ENCODE measurements at regions not wholly inside any gene's neighbourhood (a gene's known extent, or its start where the extent isn't known, plus 50 kb on each side); places are given as distances from the start of the nearest gene placed in this dataset.
"Not testable (repeated sequence)": the region's sequence is repeated elsewhere in the genome, so short reads cannot be mapped to it uniquely, and the experiment has no call there.

- no peak overlapping the region for H3K4me3 ChIP-seq
- H3K27ac ChIP-seq, result no peak overlapping the region
- no peaks in the 10 kb centered on the region for H3K9me3 ChIP-seq (ENCODE audit: low read depth, low read length)
- no peak for DNase-seq (ENCODE audit: low read depth, low spot score)
- no peaks in the 10 kb centered on the region for H3K36me3 ChIP-seq (ENCODE audit: insufficient read depth, low read length)
- H3K9ac ChIP-seq (ENCODE audit: insufficient read length), result no peak overlapping the region
- TF ChIP-seq EZH2 (IDR thresholded peaks at IDR 0.05) (no peak), FOXP2 (optimal IDR thresholded peaks at IDR 0.05; ENCODE audit: control extremely low read depth, extremely low read length, insufficient read depth) (no peak), POLR2AphosphoS5 (IDR thresholded peaks at IDR 0.05; ENCODE audit: borderline replicate concordance, low read depth, low read length) (no peak)
Observed at GRCh38 chr7:3162289-3162688, 118.6 kb upstream of the CARD11 start.

DNA sequence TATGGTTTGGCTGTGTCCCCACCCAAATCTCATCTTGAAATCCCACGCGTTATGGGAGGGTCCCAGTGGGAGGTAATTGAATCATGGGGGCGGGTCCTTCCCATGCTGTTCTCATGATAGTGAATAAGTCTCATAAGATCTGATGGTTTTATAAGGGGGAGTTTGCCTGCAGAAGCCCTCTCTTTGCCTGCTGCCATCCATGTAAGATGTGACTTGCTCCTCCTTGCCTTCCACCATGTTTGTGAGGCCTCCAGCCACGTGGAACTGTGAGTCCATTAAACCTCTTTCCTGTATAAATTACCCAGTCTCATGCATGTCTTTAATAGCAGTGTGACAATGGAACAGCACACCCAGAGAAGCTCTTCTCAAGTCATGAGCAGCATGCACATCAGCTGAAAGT, 119.1 kb upstream of the CARD11 start:
- not testable (repeated sequence) for H3K36me3 ChIP-seq (ENCODE audit: insufficient read depth, low read length); H3K9me3 ChIP-seq (ENCODE audit: low read depth, low read length); H3K4me3 ChIP-seq; H3K9ac ChIP-seq (ENCODE audit: insufficient read length); DNase-seq (ENCODE audit: low read depth, low spot score); H3K27ac ChIP-seq

DNA sequence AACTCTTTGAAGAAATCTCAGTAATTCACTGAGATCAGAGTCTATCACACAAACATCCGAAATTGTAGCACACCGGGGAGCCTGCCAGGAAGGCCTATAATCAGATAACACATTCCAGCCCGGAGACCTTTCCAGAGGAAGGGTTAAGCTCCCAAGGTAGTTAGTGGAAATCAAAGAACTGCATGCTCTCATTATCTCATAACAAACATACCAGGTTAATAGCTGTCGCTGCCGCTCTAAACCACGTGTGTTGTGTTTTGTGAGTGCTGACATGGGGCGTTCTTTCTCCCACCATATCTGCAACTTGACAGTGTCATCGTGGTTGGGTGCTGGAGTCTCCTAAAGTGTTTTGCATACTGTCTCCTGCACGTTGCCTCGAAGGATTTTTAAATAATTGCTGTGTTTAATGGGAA, 120.7 kb upstream of the CARD11 start:
- no peaks in the 10 kb centered on the region for H3K9me3 ChIP-seq (ENCODE audit: low read depth, low read length)
- no peak for TF ChIP-seq EZH2 (IDR thresholded peaks at IDR 0.05)
- no peak for TF ChIP-seq POLR2AphosphoS5 (IDR thresholded peaks at IDR 0.05; ENCODE audit: borderline replicate concordance, low read depth, low read length)
- TF ChIP-seq FOXP2 (optimal IDR thresholded peaks at IDR 0.05; ENCODE audit: control extremely low read depth, extremely low read length, insufficient read depth), result no peak
- H3K27ac ChIP-seq, result no peak overlapping the region
- H3K9ac ChIP-seq (ENCODE audit: insufficient read length), result no peak overlapping the region
- DNase-seq (ENCODE audit: low read depth, low spot score), result no peak
- peak overlapping the region; percentile 30; the same call in 1 of the 2 replicates for H3K4me3 ChIP-seq
- no peaks in the 10 kb centered on the region for H3K36me3 ChIP-seq (ENCODE audit: insufficient read depth, low read length)

- Histone ChIP-seq H3K4me3 (no peak overlapping the region), H3K9ac (ENCODE audit: insufficient read length) (no peak overlapping the region), H3K36me3 (ENCODE audit: insufficient read depth, low read length) (no peaks in the 10 kb centered on the region), H3K27ac (no peak overlapping the region), H3K9me3 (ENCODE audit: low read depth, low read length) (no peaks in the 10 kb centered on the region)
- TF ChIP-seq EZH2 (IDR thresholded peaks at IDR 0.05), result no peak
- no peak for TF ChIP-seq FOXP2 (optimal IDR thresholded peaks at IDR 0.05; ENCODE audit: control extremely low read depth, extremely low read length, insufficient read depth)
- TF ChIP-seq POLR2AphosphoS5 (IDR thresholded peaks at IDR 0.05; ENCODE audit: borderline replicate concordance, low read depth, low read length), result no peak
- DNase-seq (ENCODE audit: low read depth, low spot score), result no peak
Observed at GRCh38 chr7:3165681-3166580, 122.3 kb upstream of the CARD11 start.

DNA sequence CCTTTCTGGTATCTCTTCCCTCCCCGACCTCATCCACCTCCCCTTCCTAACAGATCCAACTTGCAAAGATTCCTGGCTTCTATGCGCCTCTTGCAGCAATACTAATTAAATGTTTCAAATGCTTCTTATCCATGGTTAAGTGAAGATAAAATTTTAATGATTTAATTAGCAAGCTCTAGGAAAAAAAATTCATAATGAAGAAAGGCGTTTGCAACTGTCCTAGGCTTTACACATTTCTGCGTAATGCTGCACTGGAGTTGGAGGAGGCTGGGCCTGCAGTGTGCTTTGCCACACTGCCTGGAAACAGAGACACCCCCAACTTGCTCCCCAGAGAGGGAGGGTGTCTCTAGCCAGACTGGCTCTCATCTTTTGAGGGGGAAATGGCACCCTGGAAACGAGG, 123.9 kb upstream of the CARD11 start:
- TF ChIP-seq FOXP2 (optimal IDR thresholded peaks at IDR 0.05; ENCODE audit: control extremely low read depth, extremely low read length, insufficient read depth) (no peak), POLR2AphosphoS5 (IDR thresholded peaks at IDR 0.05; ENCODE audit: borderline replicate concordance, low read depth, low read length) (no peak), EZH2 (IDR thresholded peaks at IDR 0.05) (no peak)
- H3K9ac ChIP-seq (ENCODE audit: insufficient read length), result no peak overlapping the region
- no peak overlapping the region for H3K27ac ChIP-seq
- no peak overlapping the region for H3K4me3 ChIP-seq
- no peaks in the 10 kb centered on the region for H3K36me3 ChIP-seq (ENCODE audit: insufficient read depth, low read length)
- no peaks in the 10 kb centered on the region for H3K9me3 ChIP-seq (ENCODE audit: low read depth, low read length)
- DNase-seq (ENCODE audit: low read depth, low spot score), result no peak

DNA sequence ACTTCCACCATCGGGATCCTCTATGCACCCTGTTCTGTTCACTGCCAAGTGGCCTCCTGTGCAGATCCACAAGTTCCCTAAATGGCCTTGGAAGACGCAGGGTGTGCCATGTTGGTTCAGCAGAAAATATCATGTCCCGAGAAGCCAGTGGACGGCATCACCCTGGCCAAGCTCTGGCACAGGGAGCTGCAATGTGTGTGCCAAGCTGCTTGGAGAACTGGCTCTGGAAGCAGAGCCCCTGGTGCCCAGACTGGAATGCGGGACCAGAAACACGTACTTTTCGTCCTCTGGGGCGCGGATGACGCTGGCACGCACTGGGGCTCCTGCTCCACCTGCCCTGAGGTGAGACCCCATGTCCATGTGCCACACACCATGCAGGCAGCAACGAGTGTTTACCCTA, 124.7 kb upstream of the CARD11 start:
- no peak overlapping the region for H3K27ac ChIP-seq
- no peak overlapping the region for H3K9ac ChIP-seq (ENCODE audit: insufficient read length)
- TF ChIP-seq FOXP2 (optimal IDR thresholded peaks at IDR 0.05; ENCODE audit: control extremely low read depth, extremely low read length, insufficient read depth) (no peak), POLR2AphosphoS5 (IDR thresholded peaks at IDR 0.05; ENCODE audit: borderline replicate concordance, low read depth, low read length) (no peak), EZH2 (IDR thresholded peaks at IDR 0.05) (no peak)
- H3K9me3 ChIP-seq (ENCODE audit: low read depth, low read length), result no peaks in the 10 kb centered on the region
- no peak for DNase-seq (ENCODE audit: low read depth, low spot score)
- H3K4me3 ChIP-seq, result no peak overlapping the region
- no peaks in the 10 kb centered on the region for H3K36me3 ChIP-seq (ENCODE audit: insufficient read depth, low read length)

DNA sequence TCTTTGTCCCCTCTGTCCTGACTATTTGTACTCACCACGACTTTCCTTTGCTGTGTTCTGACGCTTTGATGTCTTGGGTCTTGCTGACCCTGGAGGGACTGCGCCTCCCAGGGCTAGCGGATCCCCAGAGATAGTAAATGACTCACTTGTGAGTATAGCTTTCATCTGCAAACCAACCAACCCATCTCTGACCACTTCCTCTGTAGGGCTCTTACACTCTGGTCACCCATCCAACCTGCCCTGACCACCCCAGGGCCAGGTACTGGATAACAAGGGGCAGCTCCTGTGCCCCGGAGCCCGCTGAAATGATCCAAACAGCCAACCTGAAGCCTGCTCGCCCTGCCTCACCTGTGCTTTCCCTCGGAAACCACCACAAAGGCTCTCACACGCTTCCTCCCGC, 125.2 kb upstream of the CARD11 start:
- no peak overlapping the region for H3K9ac ChIP-seq (ENCODE audit: insufficient read length)
- no peaks in the 10 kb centered on the region for H3K9me3 ChIP-seq (ENCODE audit: low read depth, low read length)
- no peak overlapping the region for H3K27ac ChIP-seq
- no peaks in the 10 kb centered on the region for H3K36me3 ChIP-seq (ENCODE audit: insufficient read depth, low read length)
- DNase-seq (ENCODE audit: low read depth, low spot score), result no peak
- TF ChIP-seq EZH2 (IDR thresholded peaks at IDR 0.05) (no peak), POLR2AphosphoS5 (IDR thresholded peaks at IDR 0.05; ENCODE audit: borderline replicate concordance, low read depth, low read length) (no peak), FOXP2 (optimal IDR thresholded peaks at IDR 0.05; ENCODE audit: control extremely low read depth, extremely low read length, insufficient read depth) (no peak)
- H3K4me3 ChIP-seq, result no peak overlapping the region

DNA sequence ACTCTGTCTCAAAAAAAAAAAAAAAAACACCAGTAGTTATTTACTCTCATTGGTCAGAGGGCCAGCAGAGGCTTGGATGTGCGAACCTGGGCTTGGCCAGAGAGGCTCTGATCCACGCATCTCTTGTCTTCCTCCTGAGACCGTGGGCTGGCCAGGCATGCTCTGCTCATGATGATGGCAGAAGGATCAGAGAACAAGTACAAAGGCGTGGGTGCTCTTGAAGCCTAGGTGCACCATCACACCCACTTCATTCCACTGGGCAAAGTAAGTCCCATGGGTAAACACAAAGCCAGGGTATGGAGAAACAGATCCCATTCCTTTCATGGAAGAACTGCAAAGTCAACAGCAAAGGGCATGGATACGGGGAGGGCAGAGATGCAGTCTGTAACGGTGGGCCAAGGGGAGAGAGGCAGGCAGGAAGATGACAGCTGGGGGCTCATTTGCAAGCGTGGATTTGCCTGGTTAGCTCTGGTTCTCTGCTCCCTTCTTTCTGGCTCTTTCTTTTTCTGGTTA, 128.2 kb upstream of the SDK1 start:
- TF ChIP-seq POLR2AphosphoS5 (IDR thresholded peaks at IDR 0.05; ENCODE audit: borderline replicate concordance, low read depth, low read length) (no peak), EZH2 (IDR thresholded peaks at IDR 0.05) (no peak), FOXP2 (optimal IDR thresholded peaks at IDR 0.05; ENCODE audit: control extremely low read depth, extremely low read length, insufficient read depth) (no peak)
- no peaks in the 10 kb centered on the region for H3K9me3 ChIP-seq (ENCODE audit: low read depth, low read length)
- H3K36me3 ChIP-seq (ENCODE audit: insufficient read depth, low read length), result no peaks in the 10 kb centered on the region
- H3K4me3 ChIP-seq, result no peak overlapping the region
- no peak overlapping the region for H3K27ac ChIP-seq
- DNase-seq (ENCODE audit: low read depth, low spot score), result no peak
- no peak overlapping the region for H3K9ac ChIP-seq (ENCODE audit: insufficient read length)
